ENCODE measurements at regions not wholly inside any gene's neighbourhood (a gene's known extent, or its start where the extent isn't known, plus 50 kb on each side); places are given as distances from the start of the nearest gene placed in this dataset.

GRCh38 chr18:39786477-39786876 is 2168.6 kb upstream of the PIK3C3 start:
- ChIA-PET CTCF (no interaction called here), POLR2A (interaction anchor here (1.4 kb wide), 1 partner anchor 13 kb away, joined by 5 read pairs; no protein-coding TSS in a partner anchor)
- no peak for DNase-seq (ENCODE audit: extremely low spot score)
- TF ChIP-seq NFRKB (IDR thresholded peaks at IDR 0.05) (no peak), SP1 (IDR thresholded peaks at IDR 0.05) (no peak), ARNT (IDR thresholded peaks at IDR 0.05) (no peak), FOXA1 (IDR thresholded peaks at IDR 0.05) (no peak), TARDBP (IDR thresholded peaks at IDR 0.05) (no peak), LEF1 (IDR thresholded peaks at IDR 0.05; ENCODE audit: borderline replicate concordance) (no peak), BHLHE40 (IDR thresholded peaks at IDR 0.05; ENCODE audit: borderline replicate concordance) (no peak), CTBP1 (IDR thresholded peaks at IDR 0.05; ENCODE audit: borderline replicate concordance) (no peak), FOXM1 (IDR thresholded peaks at IDR 0.05; ENCODE audit: borderline replicate concordance) (no peak), FOXK2 (IDR thresholded peaks at IDR 0.05) (no peak), HDGF (IDR thresholded peaks at IDR 0.05; ENCODE audit: borderline replicate concordance) (no peak), ZNF384 (IDR thresholded peaks at IDR 0.05) (no peak), SUZ12 (IDR thresholded peaks at IDR 0.05) (no peak)
- TF ChIP-seq, protein P1, sequence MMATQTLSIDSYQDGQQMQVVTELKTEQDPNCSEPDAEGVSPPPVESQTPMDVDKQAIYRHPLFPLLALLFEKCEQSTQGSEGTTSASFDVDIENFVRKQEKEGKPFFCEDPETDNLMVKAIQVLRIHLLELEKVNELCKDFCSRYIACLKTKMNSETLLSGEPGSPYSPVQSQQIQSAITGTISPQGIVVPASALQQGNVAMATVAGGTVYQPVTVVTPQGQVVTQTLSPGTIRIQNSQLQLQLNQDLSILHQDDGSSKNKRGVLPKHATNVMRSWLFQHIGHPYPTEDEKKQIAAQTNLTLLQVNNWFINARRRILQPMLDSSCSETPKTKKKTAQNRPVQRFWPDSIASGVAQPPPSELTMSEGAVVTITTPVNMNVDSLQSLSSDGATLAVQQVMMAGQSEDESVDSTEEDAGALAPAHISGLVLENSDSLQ (IDR thresholded peaks at IDR 0.05): no peak

DNA sequence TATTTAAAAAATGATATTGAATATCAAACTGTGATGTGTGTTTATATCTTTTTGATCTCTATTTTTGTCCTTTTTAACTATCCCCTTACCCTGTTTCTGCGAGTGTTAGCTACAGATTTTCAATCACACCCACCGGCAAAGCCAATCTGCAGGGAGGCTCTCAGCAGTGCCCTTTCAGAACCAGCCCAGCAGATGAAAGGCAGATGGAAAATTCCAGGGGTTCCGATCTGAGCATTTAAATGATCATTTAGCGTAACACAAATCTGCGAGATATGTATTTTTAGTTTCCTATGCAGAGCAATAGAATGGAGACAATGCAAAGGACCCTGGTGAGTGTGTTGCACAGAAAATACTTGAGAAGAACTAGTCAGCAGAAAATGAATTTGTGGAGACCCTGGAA is 2170.5 kb upstream of the PIK3C3 start:
- no peak for DNase-seq (ENCODE audit: extremely low spot score)
- ChIA-PET CTCF (no interaction called here), POLR2A (no interaction called here)
- TF ChIP-seq CTBP1 (IDR thresholded peaks at IDR 0.05; ENCODE audit: borderline replicate concordance): no peak
- TF ChIP-seq ELF4 (IDR thresholded peaks at IDR 0.05): no peak
- no peak for TF ChIP-seq FOXK2 (IDR thresholded peaks at IDR 0.05)
- TF ChIP-seq LEF1 (IDR thresholded peaks at IDR 0.05; ENCODE audit: borderline replicate concordance): no peak
- TF ChIP-seq ZNF384 (IDR thresholded peaks at IDR 0.05): no peak
- TF ChIP-seq SUZ12 (IDR thresholded peaks at IDR 0.05): no peak
- TF ChIP-seq L3MBTL2 (conservative IDR thresholded peaks at IDR 0.05): no peak
- TF ChIP-seq, protein P1 (IDR thresholded peaks at IDR 0.05): no peak
- no peak for TF ChIP-seq FOXM1 (IDR thresholded peaks at IDR 0.05; ENCODE audit: borderline replicate concordance)
- no peak for TF ChIP-seq BHLHE40 (IDR thresholded peaks at IDR 0.05; ENCODE audit: borderline replicate concordance)
- TF ChIP-seq NFRKB (IDR thresholded peaks at IDR 0.05): no peak
- TF ChIP-seq HDGF (IDR thresholded peaks at IDR 0.05; ENCODE audit: borderline replicate concordance): no peak
- TF ChIP-seq ARNT (IDR thresholded peaks at IDR 0.05): no peak
- TF ChIP-seq FOXA1 (IDR thresholded peaks at IDR 0.05): no peak
- no peak for TF ChIP-seq TARDBP (IDR thresholded peaks at IDR 0.05)

GRCh38 chr18:39781565-39781964 is 2173.5 kb upstream of the PIK3C3 start:
- POLR2A ChIA-PET: no interaction called here
- no peak for TF ChIP-seq SUZ12 (IDR thresholded peaks at IDR 0.05)
- TF ChIP-seq ZNF384 (IDR thresholded peaks at IDR 0.05): no peak
- TF ChIP-seq FOXM1 (IDR thresholded peaks at IDR 0.05; ENCODE audit: borderline replicate concordance): no peak
- no peak for TF ChIP-seq L3MBTL2 (conservative IDR thresholded peaks at IDR 0.05)
- TF ChIP-seq TARDBP (IDR thresholded peaks at IDR 0.05): no peak
- no peak for TF ChIP-seq BHLHE40 (IDR thresholded peaks at IDR 0.05; ENCODE audit: borderline replicate concordance)
- no peak for TF ChIP-seq LEF1 (IDR thresholded peaks at IDR 0.05; ENCODE audit: borderline replicate concordance)
- no peak for TF ChIP-seq CTBP1 (IDR thresholded peaks at IDR 0.05; ENCODE audit: borderline replicate concordance)
- TF ChIP-seq ARNT (IDR thresholded peaks at IDR 0.05): no peak
- no peak for TF ChIP-seq NFRKB (IDR thresholded peaks at IDR 0.05)
- TF ChIP-seq ELF4 (IDR thresholded peaks at IDR 0.05): no peak
- TF ChIP-seq, protein P1 (IDR thresholded peaks at IDR 0.05): no peak
- no peak for TF ChIP-seq HDGF (IDR thresholded peaks at IDR 0.05; ENCODE audit: borderline replicate concordance)
- no peak for TF ChIP-seq FOXK2 (IDR thresholded peaks at IDR 0.05)
- TF ChIP-seq SP1 (IDR thresholded peaks at IDR 0.05): no peak
- TF ChIP-seq FOXA1 (IDR thresholded peaks at IDR 0.05): no peak
- CTCF ChIA-PET: interaction anchor here (0.6 kb wide), 1 partner anchor 25 kb away, joined by 4 read pairs; no protein-coding TSS in a partner anchor
- no peak for DNase-seq (ENCODE audit: extremely low spot score)

DNA sequence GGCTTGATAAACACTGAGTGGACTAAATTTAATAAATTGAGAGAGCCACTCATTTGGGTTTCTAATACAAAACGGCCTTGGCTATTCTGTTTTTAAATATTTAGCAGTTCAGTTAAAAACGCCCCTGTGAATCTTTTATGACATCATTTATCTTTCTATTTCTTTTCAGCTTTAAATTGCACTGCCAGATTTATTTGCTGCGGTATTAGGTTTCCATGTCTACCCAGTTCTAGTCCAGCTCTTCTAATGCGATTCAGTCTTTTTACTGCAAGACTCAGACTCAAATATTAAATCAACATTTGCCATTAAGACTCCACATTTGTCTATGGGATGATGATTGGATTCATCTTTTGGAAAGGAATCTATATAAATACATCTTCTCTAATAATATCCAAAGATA is 2174.3 kb upstream of the PIK3C3 start:
- TF ChIP-seq, protein P1 (IDR thresholded peaks at IDR 0.05): peak; percentile 90
- TF ChIP-seq LEF1 (IDR thresholded peaks at IDR 0.05; ENCODE audit: borderline replicate concordance): no peak
- no peak for DNase-seq (ENCODE audit: extremely low spot score)
- ChIA-PET CTCF (interaction anchor here (1.1 kb wide), 1 partner anchor 16 kb away, joined by 3 read pairs; no protein-coding TSS in a partner anchor), POLR2A (no interaction called here)

GRCh38 chr18:39779926-39780325 is 2175.1 kb upstream of the PIK3C3 start:
- TF ChIP-seq HDGF (IDR thresholded peaks at IDR 0.05; ENCODE audit: borderline replicate concordance) (no peak), LEF1 (IDR thresholded peaks at IDR 0.05; ENCODE audit: borderline replicate concordance) (no peak), FOXK2 (IDR thresholded peaks at IDR 0.05) (no peak)
- TF ChIP-seq, protein P1 (IDR thresholded peaks at IDR 0.05): no peak
- ChIA-PET CTCF (interaction anchor here (1.1 kb wide), 1 partner anchor 17 kb away, joined by 3 read pairs; no protein-coding TSS in a partner anchor), POLR2A (no interaction called here)
- DNase-seq (ENCODE audit: extremely low spot score): no peak

Measured in HEK293T (cell line).